GM23248 (cell line): ENCODE measurements at regions not wholly inside any gene's neighbourhood (a gene's known extent, or its start where the extent isn't known, plus 50 kb on each side); places are given as distances from the start of the nearest gene placed in this dataset.

Source experiments
- EZH2 ChIP-seq: fragments of 200-600 bp; sonication (generic); IDR thresholded peaks from 2 replicates; pipeline ENCODE4 v1.6.1; 2018; ENCODE audit warnings: antibody characterized with exemption, mild to moderate bottlenecking; ENCODE audit not compliant: insufficient read depth, poor library complexity, severe bottlenecking
- EZH2phosphoT487 ChIP-seq: fragments of 200-600 bp; sonication (generic); IDR thresholded peaks from 2 replicates; pipeline ENCODE4 v1.6.1; 2018; ENCODE audit warnings: antibody characterized with exemption, moderate library complexity, mild to moderate bottlenecking, low read depth; ENCODE audit not compliant: insufficient read depth

GRCh38 chr14:94979891-94980290 lies 177.4 kb downstream of the DICER1 start:
- TF ChIP-seq EZH2, result no peak
- TF ChIP-seq EZH2phosphoT487, result no peak
